ENCODE measurements at regions not wholly inside any gene's neighbourhood (a gene's known extent, or its start where the extent isn't known, plus 50 kb on each side); places are given as distances from the start of the nearest gene placed in this dataset.

- TF ChIP-seq EZH2 (IDR thresholded peaks at IDR 0.05; ENCODE audit: low read depth, low read length, severe bottlenecking) = no peak
- TF ChIP-seq, protein P1, sequence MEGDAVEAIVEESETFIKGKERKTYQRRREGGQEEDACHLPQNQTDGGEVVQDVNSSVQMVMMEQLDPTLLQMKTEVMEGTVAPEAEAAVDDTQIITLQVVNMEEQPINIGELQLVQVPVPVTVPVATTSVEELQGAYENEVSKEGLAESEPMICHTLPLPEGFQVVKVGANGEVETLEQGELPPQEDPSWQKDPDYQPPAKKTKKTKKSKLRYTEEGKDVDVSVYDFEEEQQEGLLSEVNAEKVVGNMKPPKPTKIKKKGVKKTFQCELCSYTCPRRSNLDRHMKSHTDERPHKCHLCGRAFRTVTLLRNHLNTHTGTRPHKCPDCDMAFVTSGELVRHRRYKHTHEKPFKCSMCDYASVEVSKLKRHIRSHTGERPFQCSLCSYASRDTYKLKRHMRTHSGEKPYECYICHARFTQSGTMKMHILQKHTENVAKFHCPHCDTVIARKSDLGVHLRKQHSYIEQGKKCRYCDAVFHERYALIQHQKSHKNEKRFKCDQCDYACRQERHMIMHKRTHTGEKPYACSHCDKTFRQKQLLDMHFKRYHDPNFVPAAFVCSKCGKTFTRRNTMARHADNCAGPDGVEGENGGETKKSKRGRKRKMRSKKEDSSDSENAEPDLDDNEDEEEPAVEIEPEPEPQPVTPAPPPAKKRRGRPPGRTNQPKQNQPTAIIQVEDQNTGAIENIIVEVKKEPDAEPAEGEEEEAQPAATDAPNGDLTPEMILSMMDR (IDR thresholded peaks at IDR 0.05; ENCODE audit: control extremely low read depth in 1 of 3, insufficient read depth in 1 of 3, low read depth in 1 of 3, low read length in 3 of 3) = no peak
- no peak for TF ChIP-seq SP1 (IDR thresholded peaks at IDR 0.05; ENCODE audit: low read depth, low read length)
These were observed 344.7 kb upstream of the TCF4 start for GRCh38 chr18:55932675-55933074.

Data from H1 (cell line).